ENCODE measurements at regions not wholly inside any gene's neighbourhood (a gene's known extent, or its start where the extent isn't known, plus 50 kb on each side); places are given as distances from the start of the nearest gene placed in this dataset.

- H3K4me3 ChIP-seq: no peak overlapping the region
- no peak overlapping the region for H3K27ac ChIP-seq
- no peak overlapping the region for H3K4me2 ChIP-seq
- BruUV-seq (replicated peaks): no TSS peak
- TF ChIP-seq CTCF (conservative IDR thresholded peaks at IDR 0.05) (no peak), EZH2 (IDR thresholded peaks at IDR 0.05; ENCODE audit: low read depth) (no peak)
- H2AFZ ChIP-seq: no peak overlapping the region
- H3K36me3 ChIP-seq (ENCODE audit: low read depth): no peaks in the 10 kb centered on the region
- H3F3A ChIP-seq (ENCODE audit: insufficient read depth, low read depth): no peaks in the 10 kb centered on the region
- no peaks in the 10 kb centered on the region for H3K9me3 ChIP-seq (ENCODE audit: insufficient read depth, low read depth)
- no peaks in the 10 kb centered on the region for H3K27me3 ChIP-seq (ENCODE audit: insufficient read depth, low read depth)
- ChIA-PET POLR2A (ENCODE audit: unreplicated experiment) (no interaction called here), CTCF (no interaction called here)
- intact Hi-C loops (cut with micrococcal nuclease; ENCODE audit: unreplicated experiment): no loop called here
- H3K4me1 ChIP-seq (replicated peaks; ENCODE audit: insufficient read depth): no peaks in the 10 kb centered on the region
- no peaks in the 10 kb centered on the region for H3K9me2 ChIP-seq (ENCODE audit: insufficient read depth)
- H4K20me1 ChIP-seq (ENCODE audit: insufficient read depth): no peaks in the 10 kb centered on the region
- no peaks in the 10 kb centered on the region for H3K79me2 ChIP-seq (ENCODE audit: low read depth)
- DNase-seq: no peak
These were observed 820.0 kb downstream of the XPNPEP1 start for GRCh38 chr10:109103278-109103677.

GRCh38 chr10:109089779-109090178 lies 833.5 kb downstream of the XPNPEP1 start:
- intact Hi-C loops (cut with micrococcal nuclease; ENCODE audit: unreplicated experiment): no loop called here
- Histone ChIP-seq H3K27me3 (ENCODE audit: insufficient read depth, low read depth) (no peaks in the 10 kb centered on the region), H3F3A (ENCODE audit: insufficient read depth, low read depth) (no peaks in the 10 kb centered on the region), H3K9me2 (ENCODE audit: insufficient read depth) (no peaks in the 10 kb centered on the region), H3K9me3 (ENCODE audit: insufficient read depth, low read depth) (no peaks in the 10 kb centered on the region), H3K4me3 (no peak overlapping the region), H3K36me3 (ENCODE audit: low read depth) (no peaks in the 10 kb centered on the region), H2AFZ (no peak overlapping the region), H3K79me2 (ENCODE audit: low read depth) (no peaks in the 10 kb centered on the region), H3K4me1 (replicated peaks; ENCODE audit: insufficient read depth) (no peaks in the 10 kb centered on the region), H4K20me1 (ENCODE audit: insufficient read depth) (no peaks in the 10 kb centered on the region), H3K27ac (no peak overlapping the region), H3K4me2 (no peak overlapping the region)
- no TSS peak for BruUV-seq (replicated peaks)
- DNase-seq: no peak
- TF ChIP-seq EZH2 (IDR thresholded peaks at IDR 0.05; ENCODE audit: low read depth) (no peak), CTCF (conservative IDR thresholded peaks at IDR 0.05) (no peak)
- ChIA-PET POLR2A (ENCODE audit: unreplicated experiment) (no interaction called here), CTCF (no interaction called here)

- H3K4me1 ChIP-seq (replicated peaks; ENCODE audit: insufficient read depth): no peaks in the 10 kb centered on the region
- no peak overlapping the region for H3K4me3 ChIP-seq
- no peaks in the 10 kb centered on the region for H3F3A ChIP-seq (ENCODE audit: insufficient read depth, low read depth)
- H3K9me2 ChIP-seq (ENCODE audit: insufficient read depth): no peaks in the 10 kb centered on the region
- H3K27me3 ChIP-seq (ENCODE audit: insufficient read depth, low read depth): no peaks in the 10 kb centered on the region
- BruUV-seq (replicated peaks): no TSS peak
- no peaks in the 10 kb centered on the region for H3K79me2 ChIP-seq (ENCODE audit: low read depth)
- DNase-seq: no peak
- no peak overlapping the region for H3K27ac ChIP-seq
- H4K20me1 ChIP-seq (ENCODE audit: insufficient read depth): no peaks in the 10 kb centered on the region
- H3K9me3 ChIP-seq (ENCODE audit: insufficient read depth, low read depth): no peaks in the 10 kb centered on the region
- H2AFZ ChIP-seq: no peak overlapping the region
- no peaks in the 10 kb centered on the region for H3K36me3 ChIP-seq (ENCODE audit: low read depth)
- TF ChIP-seq EZH2 (IDR thresholded peaks at IDR 0.05; ENCODE audit: low read depth) (no peak), CTCF (conservative IDR thresholded peaks at IDR 0.05) (no peak)
- intact Hi-C loops (cut with micrococcal nuclease; ENCODE audit: unreplicated experiment): no loop called here
- no peak overlapping the region for H3K4me2 ChIP-seq
- ChIA-PET POLR2A (ENCODE audit: unreplicated experiment) (no interaction called here), CTCF (no interaction called here)
These were observed 851.8 kb downstream of the XPNPEP1 start for GRCh38 chr10:109071539-109071938.

Data from PC-9 (cell line).